DMS114 treated with DMSO at 0.1 percent for 48 hours (cell line): ENCODE measurements at regions not wholly inside any gene's neighbourhood (a gene's known extent, or its start where the extent isn't known, plus 50 kb on each side); places are given as distances from the start of the nearest gene placed in this dataset.
"Not testable (repeated sequence)": the region's sequence is repeated elsewhere in the genome, so short reads cannot be mapped to it uniquely, and the experiment has no call there.

Experiments used
- DNase-seq: peaks from one replicate; lab custom pipeline; 2025; ENCODE audit not compliant: unreplicated experiment; lab: John Stamatoyannopoulos, UW

DNA sequence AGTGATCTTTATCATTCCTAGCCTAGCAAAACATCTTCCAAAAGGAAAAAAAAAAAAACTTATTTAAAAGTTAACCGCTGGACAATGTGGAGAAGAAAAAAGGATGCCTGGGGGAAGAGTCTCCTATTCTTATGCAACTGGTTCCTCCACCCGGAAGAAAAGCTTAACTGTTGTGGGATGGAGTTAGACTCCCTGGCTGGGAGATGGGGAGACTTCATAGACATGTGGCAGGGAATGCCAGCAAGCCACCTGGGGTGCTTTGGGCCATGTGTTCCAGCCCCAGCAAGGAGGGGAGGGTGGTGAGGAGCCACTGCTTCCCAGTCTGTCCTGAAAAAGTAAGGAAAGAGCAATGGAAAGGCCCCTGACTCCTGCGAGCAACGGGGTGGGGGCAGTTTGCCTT, 119.4 kb upstream of the SPIN4 start:
- no peak for DNase-seq

DNA sequence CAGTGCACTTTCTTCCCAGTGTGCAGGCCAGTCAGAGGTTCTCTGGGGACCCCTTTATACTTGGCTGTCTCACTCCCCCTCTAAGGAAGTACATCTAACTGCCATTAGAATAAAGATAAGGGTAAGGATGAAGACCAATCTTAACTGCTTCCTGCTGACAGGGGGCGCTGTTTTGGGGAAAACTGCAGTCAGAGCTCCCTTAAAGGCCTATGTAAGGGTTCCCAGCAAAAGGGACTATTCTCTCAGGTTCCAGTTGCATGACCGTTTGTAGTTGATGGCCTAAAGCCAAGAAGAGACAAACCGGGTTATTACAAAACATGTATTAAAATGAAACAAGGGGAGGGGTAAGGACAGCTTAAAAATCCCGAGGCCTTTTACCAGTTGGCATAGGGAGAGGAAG, 115.6 kb upstream of the SPIN4 start:
- DNase-seq: no peak

DNA sequence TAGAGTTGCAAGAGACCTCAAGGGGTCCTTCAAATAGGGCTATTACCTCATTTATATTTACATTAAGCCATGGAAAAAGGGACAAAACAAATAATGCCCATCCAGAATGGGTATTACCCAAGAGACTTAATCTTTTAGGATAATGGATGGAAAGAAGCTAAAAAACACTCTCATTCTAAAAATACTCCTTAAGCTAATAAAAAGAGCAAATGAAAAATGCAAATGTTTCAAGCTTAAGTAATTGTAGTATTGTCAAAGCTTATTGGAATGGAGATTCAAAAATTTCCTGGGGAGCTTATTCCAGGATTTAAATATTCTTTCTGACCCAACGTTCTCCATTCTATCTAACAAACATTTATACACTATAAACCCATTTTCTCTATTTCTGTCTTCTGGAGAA, 107.8 kb upstream of the SPIN4 start:
- DNase-seq: no peak

DNA sequence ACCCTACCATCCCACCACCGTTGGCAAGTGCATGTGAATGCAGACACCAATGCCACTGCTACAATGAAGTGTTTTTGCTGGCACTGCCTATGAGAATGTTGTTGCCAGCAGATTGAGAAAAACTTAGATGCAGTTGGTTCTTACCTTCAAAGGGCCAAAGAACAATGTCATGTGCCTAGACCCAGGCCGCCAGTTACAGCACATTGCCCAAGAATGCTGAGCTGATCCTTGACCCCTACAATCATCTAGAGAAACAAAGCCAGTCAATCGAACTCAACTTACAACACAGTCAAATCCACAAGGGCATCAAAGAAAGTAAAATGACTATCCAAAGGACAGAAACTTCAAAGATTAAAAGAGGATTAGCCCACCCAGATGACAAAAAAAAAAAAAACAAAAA, 102.4 kb upstream of the SPIN4 start:
- DNase-seq: no peak

DNA sequence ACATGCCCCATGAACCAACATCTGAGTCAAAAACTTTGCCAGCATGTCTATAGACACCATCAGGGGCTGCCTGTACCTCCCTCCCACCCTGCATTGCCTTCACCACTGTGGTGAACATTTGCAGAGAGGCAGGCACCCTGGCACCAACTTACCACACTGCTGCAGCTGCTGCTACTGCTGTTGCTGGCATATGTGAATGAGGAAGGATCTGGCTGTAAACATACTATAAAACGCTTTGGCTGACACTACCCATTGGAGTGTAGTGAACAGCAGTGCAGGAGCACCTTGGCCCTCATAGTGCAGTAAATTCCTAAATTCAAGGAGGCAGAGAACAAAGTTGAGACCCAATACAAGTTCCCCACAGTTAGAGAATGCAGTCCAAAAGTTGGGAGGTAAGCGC, 90.6 kb upstream of the SPIN4 start:
- no peak for DNase-seq

DNA sequence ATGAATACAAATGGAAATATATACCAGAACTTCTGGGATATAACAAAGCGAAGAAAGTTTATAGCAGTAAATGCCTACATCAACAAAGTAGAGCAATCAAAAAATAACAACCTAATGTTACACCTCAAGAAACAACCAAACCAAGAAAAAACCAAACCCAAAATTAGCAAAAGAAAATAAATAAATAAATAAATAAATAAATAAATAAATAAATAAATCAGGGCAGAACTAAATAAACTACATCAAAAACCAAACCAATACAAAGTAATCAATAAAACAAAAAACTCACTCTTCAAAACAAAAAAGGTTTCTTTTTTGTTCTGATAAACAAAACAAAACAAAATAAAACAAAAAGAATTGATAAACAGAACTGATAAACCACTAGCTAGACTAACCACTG, 88.4 kb upstream of the SPIN4 start:
- no peak for DNase-seq

DNA sequence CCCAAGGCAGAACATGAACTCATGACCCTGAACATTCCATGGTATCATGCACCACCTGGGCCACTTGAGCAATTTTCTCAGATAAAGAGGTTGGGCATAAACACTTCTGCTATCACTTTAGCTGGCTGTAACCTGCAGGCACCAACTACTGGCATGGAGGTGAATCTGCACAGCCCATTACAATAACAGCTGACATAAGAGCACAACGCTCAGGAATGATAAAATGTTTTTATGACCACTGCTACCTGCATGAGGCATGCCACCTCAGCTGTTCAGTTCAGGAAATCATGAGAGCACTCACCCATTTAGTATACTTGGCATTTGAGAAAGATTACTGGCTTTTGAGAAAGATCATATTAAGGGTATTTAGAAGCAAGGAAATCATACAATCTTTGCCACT, 85.7 kb upstream of the SPIN4 start:
- no peak for DNase-seq

DNA sequence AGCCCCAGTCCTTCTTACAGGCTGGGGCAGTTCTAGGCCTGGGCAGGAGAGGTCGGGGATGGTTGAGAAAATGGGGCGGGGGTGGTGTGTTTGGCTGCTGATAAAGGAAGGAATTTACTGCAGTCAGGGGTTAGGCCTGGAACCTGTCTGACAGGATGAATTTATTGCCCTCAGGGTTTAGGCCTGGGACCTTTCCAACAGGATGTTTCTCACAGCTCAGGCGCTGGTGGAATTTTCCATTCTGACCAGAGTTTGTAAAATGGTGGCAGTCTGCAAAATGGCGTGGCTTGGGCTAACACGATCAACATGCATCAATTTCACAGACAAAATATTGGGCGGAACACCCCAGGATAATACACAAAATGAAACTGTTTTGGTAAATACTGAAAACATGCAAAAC, 83.5 kb upstream of the SPIN4 start:
- no peak for DNase-seq

DNA sequence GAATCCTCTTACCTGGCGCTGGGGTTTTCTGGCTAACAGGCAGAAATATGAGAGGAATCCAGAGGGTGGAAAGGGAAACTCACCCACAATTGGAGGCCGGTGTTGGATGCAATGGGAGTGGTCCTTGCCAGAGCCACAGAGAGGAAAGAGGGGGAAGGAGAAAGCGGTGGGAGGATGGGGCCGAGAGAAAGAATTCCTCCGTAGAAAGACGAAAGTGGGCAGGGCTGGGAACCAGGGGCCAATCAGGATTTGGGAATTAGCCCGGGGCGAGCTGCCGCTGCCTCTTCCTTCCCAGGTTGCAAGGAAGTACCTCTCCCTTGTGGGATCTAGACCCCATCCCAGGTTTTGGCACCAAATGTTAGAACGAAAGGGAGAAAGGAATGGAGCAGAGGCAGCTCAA, 83.1 kb upstream of the SPIN4 start:
- DNase-seq: no peak

DNA sequence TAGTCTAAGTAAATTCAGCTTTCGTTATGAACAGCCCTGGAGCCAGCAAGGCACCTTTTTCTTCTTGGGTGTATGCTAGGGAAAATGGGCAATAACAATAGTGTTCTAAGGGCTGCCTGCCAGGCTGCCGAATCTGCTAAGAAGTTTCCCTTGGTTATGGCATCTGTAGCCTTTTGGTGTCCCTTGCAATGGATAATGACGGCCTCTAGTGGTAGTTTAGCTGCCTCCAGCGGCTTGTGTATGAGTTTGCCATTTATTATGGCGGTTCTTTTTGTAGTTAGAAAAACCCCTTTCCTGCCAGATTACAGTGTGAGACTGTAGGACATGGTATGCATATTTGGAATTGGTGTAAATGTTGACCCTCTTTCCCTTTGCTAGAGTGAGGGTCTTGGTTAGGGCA, 78.9 kb upstream of the SPIN4 start:
- no peak for DNase-seq

DNA sequence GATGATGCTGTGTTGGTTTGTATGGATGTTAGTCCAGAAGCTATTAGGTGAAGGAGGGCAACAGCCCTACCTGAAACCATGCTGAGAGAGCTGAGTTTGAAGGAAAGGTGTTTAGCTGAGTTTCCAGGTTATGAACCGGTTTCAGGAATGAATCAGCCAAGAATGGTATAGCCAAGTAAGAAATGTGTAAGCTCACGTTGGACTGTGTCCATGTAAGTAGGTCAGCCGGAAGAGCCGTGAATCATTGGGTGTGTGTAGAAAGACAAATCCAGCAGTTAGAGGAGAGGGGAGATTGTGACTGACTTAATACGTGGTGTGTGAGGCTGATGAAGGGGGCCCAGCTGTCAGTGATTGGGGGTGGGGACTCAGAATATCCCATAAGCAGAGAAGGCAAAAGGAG, 77.2 kb upstream of the SPIN4 start:
- DNase-seq: no peak

DNA sequence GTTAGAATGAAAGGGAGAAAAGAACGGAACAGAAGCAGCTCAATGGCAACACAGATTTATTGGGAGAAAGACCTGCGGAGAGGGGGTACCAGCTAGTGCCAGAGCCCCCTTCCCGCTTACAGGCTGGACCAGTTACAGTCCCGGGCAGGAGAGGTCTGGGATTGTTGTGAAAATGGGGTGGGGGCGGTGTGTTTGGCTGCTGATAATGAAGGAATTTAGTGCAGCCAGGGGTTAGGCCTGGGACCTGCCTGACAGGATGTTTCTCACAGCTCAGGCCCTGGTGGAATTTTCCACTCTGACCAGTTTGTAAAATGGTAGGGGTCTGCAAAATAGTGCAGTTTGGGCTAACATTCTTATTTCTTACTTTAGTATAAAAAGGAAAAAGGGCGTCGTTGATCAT, 75.4 kb upstream of the SPIN4 start:
- no peak for DNase-seq

DNA sequence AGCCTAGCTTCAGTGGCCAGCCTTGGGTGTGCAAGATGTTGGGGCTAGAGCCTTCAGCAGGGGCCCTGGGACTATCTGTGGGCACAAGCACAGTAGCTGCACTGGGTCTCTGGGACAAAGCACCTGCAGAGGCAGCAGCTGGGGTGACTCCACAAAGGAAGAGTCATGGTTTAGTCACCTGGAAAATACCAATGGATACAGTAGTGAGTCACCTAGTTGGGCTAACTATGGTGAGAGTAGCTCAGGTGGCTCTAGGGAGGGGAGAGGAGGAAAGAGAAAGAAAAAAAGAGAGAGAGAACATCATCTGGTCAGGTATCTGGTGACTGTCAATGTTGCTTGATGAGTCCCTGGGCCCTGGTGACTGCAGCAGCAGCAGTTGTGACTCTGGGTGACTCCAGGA, 72.9 kb upstream of the SPIN4 start:
- DNase-seq: no peak

DNA sequence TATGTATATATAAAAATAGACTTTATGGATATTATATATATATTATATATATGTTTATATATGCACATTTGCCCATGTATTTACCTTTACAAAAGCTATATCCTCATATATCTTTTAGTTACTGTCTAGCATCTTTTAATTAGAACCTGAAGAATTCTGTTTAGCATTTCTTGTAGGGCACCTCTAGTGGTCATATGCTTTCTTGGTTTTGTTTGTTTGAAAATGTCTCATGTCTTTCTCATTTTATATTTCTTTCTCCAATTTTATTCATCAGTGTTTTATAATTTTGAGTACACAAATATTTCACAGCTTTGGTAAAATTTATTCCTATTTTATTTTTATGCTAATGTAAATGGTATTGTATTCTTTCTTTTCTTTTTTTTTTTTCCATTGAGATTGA, 70.3 kb upstream of the SPIN4 start:
- DNase-seq: no peak

DNA sequence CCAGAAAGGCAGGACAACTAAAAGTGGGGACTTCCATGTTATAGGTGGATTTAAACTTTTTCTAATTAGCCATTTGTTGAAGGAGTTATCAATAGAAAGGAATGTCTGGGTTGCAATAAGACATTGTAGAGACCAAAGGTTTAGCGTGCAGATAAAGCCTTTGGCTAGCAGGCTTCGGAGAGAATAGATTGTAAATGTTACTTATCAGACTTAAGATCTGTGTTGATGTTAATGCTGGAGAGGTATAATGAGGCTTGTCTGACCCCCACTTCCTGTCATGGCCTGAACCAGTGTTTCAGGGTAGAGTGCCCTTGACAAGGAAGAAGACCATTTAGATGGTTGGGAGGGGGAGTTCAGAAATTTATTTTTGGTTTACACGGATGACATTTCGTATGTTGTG, 67.1 kb upstream of the SPIN4 start:
- no peak for DNase-seq

DNA sequence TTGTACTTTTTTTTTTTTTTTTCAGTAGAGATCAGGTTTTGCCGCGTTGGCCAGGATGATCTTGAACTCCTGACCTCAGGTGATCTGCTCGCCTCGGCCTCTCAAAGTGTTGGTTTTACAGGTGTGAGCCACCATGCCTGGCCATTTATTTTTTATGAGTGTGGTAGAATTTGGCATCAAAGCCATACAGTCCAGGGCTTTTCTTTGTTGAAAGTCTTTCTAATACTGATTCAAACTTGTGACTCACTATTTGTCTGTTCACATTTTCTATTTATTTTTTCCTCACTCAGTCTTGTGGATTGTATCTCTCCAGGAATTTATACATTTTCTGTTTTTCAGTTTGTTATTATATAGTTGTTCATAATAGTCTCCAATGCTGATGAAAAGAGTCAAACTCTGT, 66.5 kb upstream of the SPIN4 start:
- no peak for DNase-seq

DNA sequence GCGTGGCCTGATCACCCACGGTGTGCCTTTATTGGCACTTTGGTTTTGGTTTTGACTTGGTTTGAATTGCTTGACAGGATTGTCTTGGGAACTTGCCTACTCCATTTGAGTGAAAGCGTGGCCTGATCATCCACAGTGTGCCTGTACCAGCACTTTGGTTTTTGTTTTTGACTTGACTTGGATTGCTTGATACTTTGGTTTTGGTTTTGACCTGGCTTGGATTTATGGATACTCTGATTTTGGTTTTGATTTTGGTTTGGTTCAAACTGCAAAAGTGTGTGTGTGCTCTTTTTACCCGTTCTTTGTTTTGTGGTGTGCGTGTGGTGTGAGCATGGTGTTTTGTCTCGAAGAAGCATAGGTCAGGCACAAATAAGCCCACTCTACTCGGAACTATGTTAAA, 58.8 kb upstream of the SPIN4 start:
- not testable (repeated sequence) for DNase-seq

DNA sequence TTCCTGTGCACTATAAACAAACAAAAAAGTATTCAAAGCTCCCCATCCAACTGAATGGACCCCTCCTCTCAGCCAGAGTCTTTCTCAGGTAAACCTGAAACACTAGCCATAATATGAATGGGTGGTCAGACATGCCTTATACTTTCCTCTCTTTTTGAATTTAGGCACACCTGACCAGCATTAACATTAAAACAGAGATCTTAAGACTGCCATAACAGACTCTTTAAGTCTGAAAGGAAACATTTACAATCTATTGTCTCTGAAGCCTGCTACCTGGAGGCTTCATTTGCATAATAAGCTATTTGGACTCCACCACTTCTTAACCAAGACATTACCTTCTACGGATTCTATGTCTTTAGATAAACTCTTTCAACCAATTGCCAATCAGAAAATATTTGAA, 56.9 kb upstream of the SPIN4 start:
- DNase-seq: no peak

DNA sequence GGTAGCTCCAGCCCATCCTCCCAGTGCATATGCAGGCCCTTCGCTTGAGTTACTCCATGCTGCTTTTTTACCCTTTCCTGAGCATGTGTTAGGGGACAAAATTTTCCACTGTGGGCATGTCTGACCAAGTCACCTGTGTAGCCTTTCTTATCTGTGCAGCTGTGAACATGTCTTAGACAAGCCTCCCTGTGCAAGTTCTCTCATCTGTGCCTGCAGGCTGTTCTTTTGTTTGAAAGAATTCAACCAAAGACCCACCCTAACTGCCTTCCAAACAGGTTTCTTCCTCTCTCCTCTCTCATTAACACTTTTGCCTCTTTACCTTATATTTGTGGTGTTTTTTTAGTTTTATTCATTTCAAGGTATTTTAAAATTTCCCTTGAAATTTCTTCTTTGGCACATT, 53.2 kb upstream of the SPIN4 start:
- DNase-seq: no peak

DNA sequence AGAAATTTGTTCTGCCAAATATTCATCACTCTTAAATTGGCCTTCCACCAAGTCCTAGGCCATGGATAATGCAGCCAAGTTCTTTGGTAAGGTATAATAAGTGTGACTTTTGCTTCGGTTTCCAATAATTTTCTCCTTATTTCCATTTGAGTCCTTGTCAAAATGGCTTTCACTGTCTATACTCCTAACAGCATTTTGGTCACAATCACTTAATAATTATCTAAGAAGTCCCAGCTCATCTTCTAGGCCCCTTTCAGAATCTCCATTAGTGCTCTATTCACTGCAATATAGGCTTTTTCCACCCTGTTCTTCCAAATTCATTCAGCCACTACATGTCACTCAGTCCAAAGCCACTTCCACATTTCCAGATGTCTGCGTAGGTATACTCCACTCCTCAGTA, 51.0 kb upstream of the SPIN4 start:
- no peak for DNase-seq
